Activated B cell treated with CpG ODN at 0.5 μM for 24 hours (primary cell): ENCODE measurements at regions not wholly inside any gene's neighbourhood (a gene's known extent, or its start where the extent isn't known, plus 50 kb on each side); places are given as distances from the start of the nearest gene placed in this dataset.

ENCODE experiments used
- ATAC-seq: fragments of 200-7000 bp; cut with Tn5 transposase; one replicate; pipeline ENCODE4 v1.10.0; 2021; ENCODE audit warnings: low read depth, mild to moderate bottlenecking, moderate library complexity
- CTCF ChIA-PET: fragments of 350-600 bp; sonication (Branson Sonifier 250); formaldehyde crosslinking; loops from one replicate; lab custom pipeline; 2021; ENCODE audit warnings: antibody characterized with exemption; lab: Charles Lee
- POLR2A ChIA-PET: fragments of 350-600 bp; sonication (Branson Sonifier 250); formaldehyde crosslinking; loops from one replicate; lab custom pipeline; 2021; ENCODE audit warnings: antibody characterized with exemption; lab: Charles Lee
- DNase-seq: peaks from one replicate; pipeline ENCODE4 v3.0.0; 2022
- H3K27ac Mint-ChIP-seq: one replicate; pipeline ENCODE4 v1.8.0; 2020; ENCODE audit warnings: mixed read lengths
- H3K27me3 Mint-ChIP-seq: one replicate; pipeline ENCODE4 v1.8.0; 2021; ENCODE audit warnings: mixed read lengths
- H3K36me3 Mint-ChIP-seq: one replicate; pipeline ENCODE4 v1.8.0; 2021; ENCODE audit warnings: low read depth, mixed read lengths
- H3K4me1 Mint-ChIP-seq: one replicate; pipeline ENCODE4 v1.8.0; 2021; ENCODE audit warnings: mixed read lengths
- H3K4me3 Mint-ChIP-seq: one replicate; pipeline ENCODE4 v1.8.0; 2020; ENCODE audit warnings: mild to moderate bottlenecking, mixed read lengths
- H3K9me3 Mint-ChIP-seq: one replicate; pipeline ENCODE4 v1.8.0; 2020; ENCODE audit warnings: mixed read lengths
- CTCF ChIP-seq: fragments of 200-600 bp; IDR thresholded peaks from one replicate; pipeline ENCODE4 v1.8.0; 2022; ENCODE audit warnings: antibody characterized with exemption, mild to moderate bottlenecking
- intact Hi-C: fragments of 100-400 bp; cut with micrococcal nuclease; formaldehyde crosslinking; loops from one replicate; pipeline ENCODE4 v1.15.1; 2024

GRCh38 chr2:165016772-165017411, 61.6 kb upstream of the SLC38A11 start:
- Mint-ChIP-seq H3K9me3 (peaks cover 2% of the 10 kb centered on the region), H3K4me3 (no peak overlapping the region), H3K4me1 (no peaks in the 10 kb centered on the region), H3K27me3 (no peaks in the 10 kb centered on the region), H3K27ac (no peak overlapping the region), H3K36me3 (no peaks in the 10 kb centered on the region)
- DNase-seq = no peak
- ChIA-PET POLR2A (interaction anchor here (0.7 to 1.1 kb wide), 2 partner anchors 187 to 937 kb away, joined by 4 to 7 read pairs; partner anchors contain the start of genes SCN3A and TTC21B), CTCF (interaction anchor here (0.6 to 6.7 kb wide), 22 partner anchors 10 to 857 kb away, joined by 3 to 104 read pairs (median 4); partner anchors contain the start of gene SCN3A)
- intact Hi-C loops = loop anchor here (1.0 to 10.0 kb wide), 6 partner anchors 187 to 936 kb away; partner anchors contain the start of genes SCN3A and TTC21B
- ATAC-seq = peak; percentile 85
- no peak for TF ChIP-seq CTCF

DNA sequence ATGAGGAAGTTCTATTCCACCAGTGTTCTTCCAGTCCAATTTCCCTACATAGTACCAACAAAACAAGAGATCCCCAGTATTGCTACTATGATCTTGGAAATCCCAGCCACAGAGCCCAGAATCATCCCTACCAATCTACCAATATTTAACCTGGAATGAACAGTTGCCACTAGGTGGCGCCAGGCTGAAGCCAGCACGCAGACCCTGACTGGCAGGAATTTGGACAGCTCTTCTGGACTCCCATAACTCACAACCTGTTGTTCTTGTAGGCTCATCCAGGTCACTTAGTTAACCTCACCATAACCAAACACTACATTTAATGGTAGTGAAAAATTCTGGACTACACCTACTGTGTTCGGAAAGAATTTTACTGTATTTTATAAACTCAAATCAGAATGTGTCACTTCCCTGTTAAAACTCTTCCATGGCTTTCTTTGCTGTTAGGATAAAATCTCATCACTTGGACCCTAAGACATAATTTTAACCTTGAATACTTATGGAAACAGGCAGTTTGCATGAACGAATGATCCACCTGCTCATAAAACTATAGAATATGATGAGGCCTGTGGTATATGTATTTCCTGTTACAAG, 59.8 kb upstream of the SLC38A11 start:
- Mint-ChIP-seq H3K9me3 (peaks cover 1% of the 10 kb centered on the region), H3K36me3 (no peaks in the 10 kb centered on the region), H3K27ac (no peak overlapping the region), H3K27me3 (no peaks in the 10 kb centered on the region), H3K4me3 (no peak overlapping the region), H3K4me1 (no peaks in the 10 kb centered on the region)
- DNase-seq (no peak), ATAC-seq (peak; percentile 35)
- intact Hi-C loops = loop anchor here (2.0 to 10.0 kb wide), 2 partner anchors 22 to 740 kb away; no protein-coding TSS in a partner anchor
- POLR2A ChIA-PET = no interaction called here
- CTCF ChIA-PET = interaction anchor here (0.6 to 6.7 kb wide), 9 partner anchors 13 to 859 kb away, joined by 3 to 104 read pairs (median 5); partner anchors contain the start of gene SCN3A
- TF ChIP-seq CTCF = peak; percentile 82

- CTCF ChIA-PET = interaction anchor here (0.7 to 6.7 kb wide), 7 partner anchors 12 to 280 kb away, joined by 3 to 104 read pairs (median 5); partner anchors contain the start of gene SCN3A
- no peak overlapping the region for H3K4me3 Mint-ChIP-seq
- peak; percentile 53 for ATAC-seq
- POLR2A ChIA-PET = interaction anchor here (0.9 kb wide), 1 partner anchor 188 kb away, joined by 3 read pairs; no protein-coding TSS in a partner anchor
- H3K9me3 Mint-ChIP-seq = no peaks in the 10 kb centered on the region
- no peaks in the 10 kb centered on the region for H3K36me3 Mint-ChIP-seq
- no peaks in the 10 kb centered on the region for H3K4me1 Mint-ChIP-seq
- peak overlapping the region; percentile 71 for H3K27ac Mint-ChIP-seq
- no peak for DNase-seq
- intact Hi-C loops = loop anchor here (2.0 to 10.0 kb wide), 3 partner anchors 21 to 741 kb away; no protein-coding TSS in a partner anchor
- no peaks in the 10 kb centered on the region for H3K27me3 Mint-ChIP-seq
- TF ChIP-seq CTCF = no peak
Measured at GRCh38 chr2:165013944-165014619, 58.8 kb upstream of the SLC38A11 start.

DNA sequence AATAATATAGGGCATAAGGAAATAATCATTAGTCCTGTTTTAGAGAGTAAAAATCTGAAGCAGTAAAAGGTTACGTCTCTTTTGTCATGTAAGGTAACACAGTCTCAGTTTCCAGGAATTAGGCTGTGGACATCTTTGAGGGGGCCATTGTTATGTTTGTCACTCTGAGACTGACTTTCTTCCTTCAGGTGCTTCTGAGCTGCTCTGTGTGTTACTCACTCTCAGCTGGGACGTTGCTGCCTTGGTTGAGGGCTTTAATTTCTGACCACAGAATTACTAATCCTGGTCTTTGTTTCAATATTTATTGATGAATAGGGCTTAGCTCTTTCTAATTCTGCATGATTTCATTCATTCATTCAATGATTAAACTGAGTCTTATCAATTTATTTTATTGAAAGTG, 55.9 kb upstream of the SLC38A11 start:
- Mint-ChIP-seq H3K4me3 (no peak overlapping the region), H3K27me3 (peaks cover 4% of the 10 kb centered on the region), H3K27ac (no peak overlapping the region), H3K4me1 (no peaks in the 10 kb centered on the region), H3K36me3 (no peaks in the 10 kb centered on the region), H3K9me3 (no peaks in the 10 kb centered on the region)
- TF ChIP-seq CTCF = no peak
- ATAC-seq (no peak), DNase-seq (no peak)
- ChIA-PET POLR2A (no interaction called here), CTCF (interaction anchor here (0.6 to 1.5 kb wide), 2 partner anchors 18 to 281 kb away, joined by 3 to 5 read pairs; no protein-coding TSS in a partner anchor)
- intact Hi-C loops = loop anchor here (5.0 to 10.0 kb wide), 2 partner anchors 386 to 744 kb away; no protein-coding TSS in a partner anchor
